22Rv1 (cell line): ENCODE measurements at regions not wholly inside any gene's neighbourhood (a gene's known extent, or its start where the extent isn't known, plus 50 kb on each side); places are given as distances from the start of the nearest gene placed in this dataset.

ENCODE experiments used
- H3K27ac ChIP-seq: fragments of 450-650 bp; 2 replicates; pipeline ENCODE4 v1.5.1; 2017
- CTCF ChIP-seq: fragments of 450-650 bp; IDR thresholded peaks from 2 replicates; pipeline ENCODE4 v1.5.1; 2017; ENCODE audit warnings: mild to moderate bottlenecking
- ZFX ChIP-seq: fragments of 450-650 bp; IDR thresholded peaks from 2 replicates; pipeline ENCODE4 v1.6.1; 2017; ENCODE audit warnings: antibody characterized with exemption, borderline replicate concordance

- TF ChIP-seq CTCF (no peak), ZFX (no peak)
Observed at GRCh38 chr10:55274367-55274766, 473.3 kb upstream of the PCDH15 start.

GRCh38 chr10:55273946-55274345 lies 472.9 kb upstream of the PCDH15 start:
- no peak overlapping the region for H3K27ac ChIP-seq
- TF ChIP-seq CTCF = no peak
- TF ChIP-seq ZFX = no peak

More at GRCh38 chr10:55274367-55274766, 473.3 kb upstream of the PCDH15 start:
- no peak overlapping the region for H3K27ac ChIP-seq

GRCh38 chr10:55272886-55273285 lies 471.9 kb upstream of the PCDH15 start:
- H3K27ac ChIP-seq = no peak overlapping the region
- TF ChIP-seq CTCF = no peak
- TF ChIP-seq ZFX = no peak

GRCh38 chr10:55266797-55267196 lies 465.8 kb upstream of the PCDH15 start:
- no peak overlapping the region for H3K27ac ChIP-seq
- TF ChIP-seq ZFX (no peak), CTCF (no peak)

- TF ChIP-seq CTCF = no peak
- TF ChIP-seq ZFX = no peak
- no peak overlapping the region for H3K27ac ChIP-seq
Observed at GRCh38 chr10:55263327-55263726, 462.3 kb upstream of the PCDH15 start.

GRCh38 chr10:55242544-55242943 lies 441.5 kb upstream of the PCDH15 start:
- H3K27ac ChIP-seq = no peak overlapping the region
- TF ChIP-seq ZFX = no peak
- no peak for TF ChIP-seq CTCF

- no peak for TF ChIP-seq ZFX
- TF ChIP-seq CTCF = no peak
Observed at GRCh38 chr10:55237462-55237861, 436.4 kb upstream of the PCDH15 start.

More at GRCh38 chr10:55237462-55237861, 436.4 kb upstream of the PCDH15 start:
- no peak overlapping the region for H3K27ac ChIP-seq
